Osteocyte (in vitro differentiated cells): ENCODE measurements at regions not wholly inside any gene's neighbourhood (a gene's known extent, or its start where the extent isn't known, plus 50 kb on each side); places are given as distances from the start of the nearest gene placed in this dataset.

Source experiments
- DNase-seq: peaks from one replicate; pipeline ENCODE4 v3.0.0; 2021; ENCODE audit warnings: mixed read lengths; ENCODE audit not compliant: unreplicated experiment; ENCODE audit errors: extremely low spot score
- H3K27ac Mint-ChIP-seq: one replicate; pipeline ENCODE4 v1.8.0; 2021; ENCODE audit warnings: mild to moderate bottlenecking, mixed read lengths; ENCODE audit not compliant: unreplicated experiment
- H3K27me3 Mint-ChIP-seq: one replicate; pipeline ENCODE4 v1.8.0; 2021; ENCODE audit warnings: mixed read lengths; ENCODE audit not compliant: unreplicated experiment
- H3K36me3 Mint-ChIP-seq: one replicate; pipeline ENCODE4 v1.8.0; 2021; ENCODE audit warnings: mixed read lengths; ENCODE audit not compliant: unreplicated experiment
- H3K4me1 Mint-ChIP-seq: one replicate; pipeline ENCODE4 v1.8.0; 2021; ENCODE audit warnings: mixed read lengths; ENCODE audit not compliant: unreplicated experiment
- H3K4me3 Mint-ChIP-seq: one replicate; pipeline ENCODE4 v1.8.0; 2021; ENCODE audit warnings: mild to moderate bottlenecking, moderate library complexity, mixed read lengths; ENCODE audit not compliant: unreplicated experiment
- H3K9me3 Mint-ChIP-seq: one replicate; pipeline ENCODE4 v1.8.0; 2021; ENCODE audit warnings: mixed read lengths; ENCODE audit not compliant: unreplicated experiment
- TF ChIP-seq, protein P1 (sequence below): fragments of 200-600 bp; sonication (generic); IDR thresholded peaks from 2 replicates; pipeline ENCODE4 v1.5.0; 2021; ENCODE audit warnings: antibody characterized with exemption, mild to moderate bottlenecking, moderate library complexity

GRCh38 chr3:41089566-41089965 lies 109.7 kb upstream of the CTNNB1 start:
- TF ChIP-seq, protein P1, sequence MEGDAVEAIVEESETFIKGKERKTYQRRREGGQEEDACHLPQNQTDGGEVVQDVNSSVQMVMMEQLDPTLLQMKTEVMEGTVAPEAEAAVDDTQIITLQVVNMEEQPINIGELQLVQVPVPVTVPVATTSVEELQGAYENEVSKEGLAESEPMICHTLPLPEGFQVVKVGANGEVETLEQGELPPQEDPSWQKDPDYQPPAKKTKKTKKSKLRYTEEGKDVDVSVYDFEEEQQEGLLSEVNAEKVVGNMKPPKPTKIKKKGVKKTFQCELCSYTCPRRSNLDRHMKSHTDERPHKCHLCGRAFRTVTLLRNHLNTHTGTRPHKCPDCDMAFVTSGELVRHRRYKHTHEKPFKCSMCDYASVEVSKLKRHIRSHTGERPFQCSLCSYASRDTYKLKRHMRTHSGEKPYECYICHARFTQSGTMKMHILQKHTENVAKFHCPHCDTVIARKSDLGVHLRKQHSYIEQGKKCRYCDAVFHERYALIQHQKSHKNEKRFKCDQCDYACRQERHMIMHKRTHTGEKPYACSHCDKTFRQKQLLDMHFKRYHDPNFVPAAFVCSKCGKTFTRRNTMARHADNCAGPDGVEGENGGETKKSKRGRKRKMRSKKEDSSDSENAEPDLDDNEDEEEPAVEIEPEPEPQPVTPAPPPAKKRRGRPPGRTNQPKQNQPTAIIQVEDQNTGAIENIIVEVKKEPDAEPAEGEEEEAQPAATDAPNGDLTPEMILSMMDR = no peak
- Mint-ChIP-seq H3K9me3 (no peaks in the 10 kb centered on the region), H3K4me1 (no peaks in the 10 kb centered on the region), H3K36me3 (no peaks in the 10 kb centered on the region), H3K4me3 (no peak overlapping the region), H3K27me3 (no peaks in the 10 kb centered on the region), H3K27ac (no peak overlapping the region)
- no peak for DNase-seq

GRCh38 chr3:41092844-41093243 lies 106.5 kb upstream of the CTNNB1 start:
- Mint-ChIP-seq H3K36me3 (no peaks in the 10 kb centered on the region), H3K27me3 (no peaks in the 10 kb centered on the region), H3K9me3 (no peaks in the 10 kb centered on the region), H3K4me3 (no peak overlapping the region), H3K4me1 (no peaks in the 10 kb centered on the region), H3K27ac (no peak overlapping the region)
- DNase-seq = no peak
- TF ChIP-seq, protein P1 = no peak

GRCh38 chr3:41093476-41093875 lies 105.8 kb upstream of the CTNNB1 start:
- no peak overlapping the region for H3K4me3 Mint-ChIP-seq
- peaks cover 2% of the 10 kb centered on the region for H3K9me3 Mint-ChIP-seq
- H3K4me1 Mint-ChIP-seq = no peaks in the 10 kb centered on the region
- TF ChIP-seq, protein P1 = no peak
- no peak for DNase-seq
- peaks cover 3% of the 10 kb centered on the region for H3K27me3 Mint-ChIP-seq
- H3K36me3 Mint-ChIP-seq = no peaks in the 10 kb centered on the region
- no peak overlapping the region for H3K27ac Mint-ChIP-seq

- TF ChIP-seq, protein P1 = no peak
- Mint-ChIP-seq H3K27me3 (peaks cover 5% of the 10 kb centered on the region), H3K36me3 (no peaks in the 10 kb centered on the region), H3K4me1 (no peaks in the 10 kb centered on the region), H3K4me3 (no peak overlapping the region), H3K9me3 (peaks cover 4% of the 10 kb centered on the region), H3K27ac (no peak overlapping the region)
- no peak for DNase-seq
These were observed 105.0 kb upstream of the CTNNB1 start for GRCh38 chr3:41094351-41094750.

GRCh38 chr3:41095702-41096101 lies 103.6 kb upstream of the CTNNB1 start:
- TF ChIP-seq, protein P1 = no peak
- Mint-ChIP-seq H3K27me3 (peaks cover 5% of the 10 kb centered on the region), H3K4me3 (no peak overlapping the region), H3K27ac (no peak overlapping the region), H3K4me1 (no peaks in the 10 kb centered on the region), H3K9me3 (peaks cover 4% of the 10 kb centered on the region), H3K36me3 (no peaks in the 10 kb centered on the region)
- no peak for DNase-seq
